HEK293T (cell line): ENCODE measurements at regions not wholly inside any gene's neighbourhood (a gene's known extent, or its start where the extent isn't known, plus 50 kb on each side); places are given as distances from the start of the nearest gene placed in this dataset.

Source experiments
- CTCF ChIA-PET: fragments of 350-600 bp; formaldehyde crosslinking; extraction: SDS; loops from one replicate; lab custom pipeline; 2021; ENCODE audit warnings: antibody characterized with exemption, inconsistent platforms; lab: Yijun Ruan, JAX
- POLR2A ChIA-PET: fragments of 350-600 bp; formaldehyde crosslinking; extraction: SDS; loops from one replicate; lab custom pipeline; 2020; ENCODE audit warnings: antibody characterized with exemption, inconsistent platforms; lab: Yijun Ruan, JAX
- DNase-seq: peaks from one replicate; pipeline ENCODE4 v3.0.0; 2012; ENCODE audit warnings: mixed read lengths; ENCODE audit errors: extremely low spot score
- ARNT ChIP-seq: fragments of 450-650 bp; IDR thresholded peaks from 2 replicates; pipeline ENCODE4 v1.6.1; 2017; ENCODE audit warnings: mild to moderate bottlenecking
- BHLHE40 ChIP-seq: fragments of 450-650 bp; IDR thresholded peaks from 2 replicates; pipeline ENCODE4 v1.6.1; 2016; ENCODE audit warnings: mild to moderate bottlenecking, moderate library complexity, borderline replicate concordance
- CTBP1 ChIP-seq: fragments of 450-650 bp; IDR thresholded peaks from 2 replicates; pipeline ENCODE4 v1.6.1; 2016; ENCODE audit warnings: borderline replicate concordance
- ELF4 ChIP-seq: fragments of 450-650 bp; IDR thresholded peaks from 2 replicates; pipeline ENCODE4 v1.6.1; 2017; ENCODE audit warnings: antibody characterized with exemption
- FOXA1 ChIP-seq: fragments of 450-650 bp; IDR thresholded peaks from 2 replicates; pipeline ENCODE4 v1.6.1; 2016; ENCODE audit warnings: mild to moderate bottlenecking
- FOXK2 ChIP-seq: fragments of 450-650 bp; IDR thresholded peaks from 2 replicates; pipeline ENCODE4 v1.6.1; 2016; ENCODE audit warnings: mild to moderate bottlenecking
- FOXM1 ChIP-seq: fragments of 450-650 bp; IDR thresholded peaks from 2 replicates; pipeline ENCODE4 v1.6.1; 2017; ENCODE audit warnings: mild to moderate bottlenecking, borderline replicate concordance
- HDGF ChIP-seq: fragments of 450-650 bp; IDR thresholded peaks from 2 replicates; pipeline ENCODE4 v1.6.1; 2017; ENCODE audit warnings: antibody characterized with exemption, borderline replicate concordance
- L3MBTL2 ChIP-seq: fragments of 450-650 bp; conservative IDR thresholded peaks from 2 replicates; pipeline ENCODE4 v1.6.1; 2016; ENCODE audit warnings: mild to moderate bottlenecking
- LEF1 ChIP-seq: fragments of 450-650 bp; IDR thresholded peaks from 2 replicates; pipeline ENCODE4 v1.6.1; 2017; ENCODE audit warnings: mild to moderate bottlenecking, borderline replicate concordance
- NFRKB ChIP-seq: fragments of 450-650 bp; IDR thresholded peaks from 2 replicates; pipeline ENCODE4 v1.6.1; 2016; ENCODE audit warnings: mild to moderate bottlenecking, moderate library complexity
- PKNOX1 ChIP-seq: fragments of 450-650 bp; IDR thresholded peaks from 2 replicates; pipeline ENCODE4 v1.6.1; 2016
- SP1 ChIP-seq: fragments of 450-650 bp; IDR thresholded peaks from 2 replicates; pipeline ENCODE4 v1.6.1; 2017
- SUZ12 ChIP-seq: fragments of 450-650 bp; IDR thresholded peaks from 2 replicates; pipeline ENCODE4 v1.6.1; 2016; ENCODE audit warnings: mild to moderate bottlenecking
- TARDBP ChIP-seq: fragments of 450-650 bp; IDR thresholded peaks from 2 replicates; pipeline ENCODE4 v1.6.1; 2016
- ZNF384 ChIP-seq: fragments of 450-650 bp; IDR thresholded peaks from 2 replicates; pipeline ENCODE4 v1.6.1; 2016

GRCh38 chr4:19093951-19094350, 1072.4 kb upstream of the LCORL start:
- DNase-seq: no peak
- no peak for TF ChIP-seq FOXA1
- no peak for TF ChIP-seq ZNF384
- TF ChIP-seq BHLHE40: no peak
- TF ChIP-seq CTBP1: no peak
- TF ChIP-seq FOXK2: no peak
- no peak for TF ChIP-seq L3MBTL2
- no peak for TF ChIP-seq HDGF
- no peak for TF ChIP-seq TARDBP
- TF ChIP-seq PKNOX1: no peak
- TF ChIP-seq ELF4: no peak
- TF ChIP-seq SP1: no peak
- no peak for TF ChIP-seq FOXM1
- no peak for TF ChIP-seq ARNT
- TF ChIP-seq SUZ12: no peak
- no peak for TF ChIP-seq LEF1
- ChIA-PET POLR2A (no interaction called here), CTCF (no interaction called here)

GRCh38 chr4:19092797-19093196, 1071.2 kb upstream of the LCORL start:
- CTCF ChIA-PET: no interaction called here
- DNase-seq: no peak
- no peak for TF ChIP-seq FOXK2
- no peak for TF ChIP-seq BHLHE40
- TF ChIP-seq ARNT: no peak
- TF ChIP-seq FOXA1: no peak
- TF ChIP-seq L3MBTL2: no peak
- no peak for TF ChIP-seq LEF1
- no peak for TF ChIP-seq ELF4
- no peak for TF ChIP-seq SP1
- no peak for TF ChIP-seq FOXM1
- TF ChIP-seq ZNF384: no peak
- no peak for TF ChIP-seq HDGF
- TF ChIP-seq TARDBP: no peak
- no peak for TF ChIP-seq NFRKB
- TF ChIP-seq SUZ12: no peak
- TF ChIP-seq CTBP1: no peak
- TF ChIP-seq PKNOX1: no peak
- POLR2A ChIA-PET: no interaction called here

GRCh38 chr4:19074036-19074435, 1052.5 kb upstream of the LCORL start:
- POLR2A ChIA-PET: no interaction called here
- DNase-seq: no peak
- CTCF ChIA-PET: no interaction called here
- TF ChIP-seq TARDBP (no peak), LEF1 (no peak), FOXK2 (no peak), ARNT (no peak), NFRKB (no peak), FOXA1 (no peak), ELF4 (no peak), BHLHE40 (no peak), ZNF384 (no peak)

GRCh38 chr4:19063662-19064061, 1042.1 kb upstream of the LCORL start:
- POLR2A ChIA-PET: no interaction called here
- no peak for DNase-seq
- CTCF ChIA-PET: no interaction called here
- no peak for TF ChIP-seq BHLHE40

GRCh38 chr4:19054916-19055315, 1033.4 kb upstream of the LCORL start:
- TF ChIP-seq TARDBP: no peak
- ChIA-PET CTCF (no interaction called here), POLR2A (no interaction called here)
- DNase-seq: no peak

GRCh38 chr4:19051831-19052230, 1030.3 kb upstream of the LCORL start:
- TF ChIP-seq FOXK2 (no peak), SP1 (no peak), HDGF (no peak), CTBP1 (no peak), L3MBTL2 (no peak), PKNOX1 (no peak), SUZ12 (no peak), FOXM1 (no peak), FOXA1 (no peak), LEF1 (no peak), ARNT (no peak), NFRKB (no peak), TARDBP (no peak), ELF4 (no peak), ZNF384 (no peak), BHLHE40 (no peak)
- ChIA-PET POLR2A (no interaction called here), CTCF (no interaction called here)
- no peak for DNase-seq

- no peak for DNase-seq
- TF ChIP-seq HDGF (no peak), LEF1 (no peak), FOXM1 (no peak), FOXA1 (no peak), NFRKB (no peak), TARDBP (no peak), BHLHE40 (no peak), SUZ12 (no peak), L3MBTL2 (no peak), PKNOX1 (no peak), ELF4 (no peak), FOXK2 (no peak)
- CTCF ChIA-PET: no interaction called here
- POLR2A ChIA-PET: no interaction called here
These were observed 1025.8 kb upstream of the LCORL start for GRCh38 chr4:19047279-19047880.
